Neuronal stem cell (in vitro differentiated cells): ENCODE measurements at regions not wholly inside any gene's neighbourhood (a gene's known extent, or its start where the extent isn't known, plus 50 kb on each side); places are given as distances from the start of the nearest gene placed in this dataset.

ENCODE experiments used
- DNase-seq: peaks from one replicate; pipeline ENCODE4 v3.0.0-alpha.2; 2013; ENCODE audit warnings: low spot score
- H2AFZ ChIP-seq: one replicate; pipeline ENCODE4 v1.6.1; 2013; ENCODE audit warnings: mild to moderate bottlenecking, low read length, inconsistent platforms
- H2AK5ac ChIP-seq: 2 replicates; pipeline ENCODE4 v1.6.1; 2013; ENCODE audit warnings: low read depth, mild to moderate bottlenecking, inconsistent platforms, low read length, moderate library complexity, mixed read lengths
- H2BK120ac ChIP-seq: 2 replicates; pipeline ENCODE4 v1.6.1; 2013; ENCODE audit warnings: low read depth, mild to moderate bottlenecking, inconsistent platforms, low read length, moderate library complexity, mixed read lengths
- H2BK12ac ChIP-seq: one replicate; pipeline ENCODE4 v1.6.1; 2013; ENCODE audit warnings: low read length, inconsistent platforms
- H2BK15ac ChIP-seq: 2 replicates; pipeline ENCODE4 v1.6.1; 2013; ENCODE audit warnings: mild to moderate bottlenecking, low read length, inconsistent platforms, mixed read lengths
- H2BK5ac ChIP-seq: one replicate; pipeline ENCODE4 v1.6.1; 2013; ENCODE audit warnings: inconsistent platforms, mild to moderate bottlenecking, low read length, moderate library complexity
- H3K14ac ChIP-seq: one replicate; pipeline ENCODE4 v1.6.1; 2013; ENCODE audit warnings: low read length, inconsistent platforms
- H3K18ac ChIP-seq: 2 replicates; pipeline ENCODE4 v1.6.1; 2013; ENCODE audit warnings: low read length, inconsistent platforms
- H3K23ac ChIP-seq: 2 replicates; pipeline ENCODE4 v1.6.1; 2013; ENCODE audit warnings: low read depth, mild to moderate bottlenecking, mixed read lengths, low read length, inconsistent platforms; ENCODE audit not compliant: poor library complexity
- H3K27ac ChIP-seq: replicated peaks from 3 replicates; pipeline ENCODE4 v1.5.1; 2013; ENCODE audit warnings: low read length, inconsistent platforms
- H3K27me3 ChIP-seq, 3 experiments: 2 replicates each; pipeline ENCODE4 v1.6.1; 2013; ENCODE audit warnings: low read length in 3 of 3, mild to moderate bottlenecking in 2 of 3, inconsistent platforms in 1 of 3, low read depth in 1 of 3, mixed read lengths in 1 of 3, moderate library complexity in 1 of 3; ENCODE audit not compliant: control insufficient read depth in 3 of 3, insufficient read depth in 3 of 3
- H3K36me3 ChIP-seq, 2 donors: replicated peaks in 1 of 2; 2 replicates each; pipeline ENCODE4 v1.6.1; 2013; ENCODE audit warnings: low read length in 2 of 2; ENCODE audit not compliant: control insufficient read depth in 2 of 2, insufficient read depth in 2 of 2
- H3K4ac ChIP-seq: 2 replicates; pipeline ENCODE4 v1.6.1; 2013; ENCODE audit warnings: inconsistent platforms, mild to moderate bottlenecking, low read length, moderate library complexity
- H3K4me1 ChIP-seq, 2 donors: 1 replicate in 1 of 2; 2 replicates in 1 of 2; pipeline ENCODE4 v1.6.1; 2013; ENCODE audit warnings: low read length in 2 of 2, low read depth in 1 of 2; ENCODE audit not compliant: control insufficient read depth in 2 of 2, insufficient read depth in 1 of 2
- H3K4me2 ChIP-seq: one replicate; pipeline ENCODE4 v1.6.1; 2013; ENCODE audit warnings: mild to moderate bottlenecking, low read length, inconsistent platforms; ENCODE audit not compliant: insufficient read depth, poor library complexity, severe bottlenecking
- H3K4me3 ChIP-seq, 2 donors: 2 replicates each; pipeline ENCODE4 v1.5.1; 2013; ENCODE audit warnings: low read length in 2 of 2, mild to moderate bottlenecking in 2 of 2, inconsistent platforms in 1 of 2, moderate library complexity in 1 of 2
- H3K79me1 ChIP-seq: one replicate; pipeline ENCODE4 v1.6.1; 2013; ENCODE audit warnings: low read depth, mild to moderate bottlenecking, inconsistent platforms, low read length, moderate library complexity
- H3K9ac ChIP-seq: one replicate; pipeline ENCODE4 v1.6.1; 2013; ENCODE audit warnings: mild to moderate bottlenecking, low read depth, low read length, inconsistent platforms; ENCODE audit not compliant: poor library complexity
- H3K9me3 ChIP-seq, 2 donors: replicated peaks in 1 of 2; 2 replicates each; pipeline versions ENCODE3 to v1.6.1; 2013; ENCODE audit warnings: low read length in 2 of 2, mild to moderate bottlenecking in 2 of 2, inconsistent platforms in 1 of 2, low read depth in 1 of 2, mixed read lengths in 1 of 2, moderate library complexity in 1 of 2; ENCODE audit not compliant: control insufficient read depth in 2 of 2, insufficient read depth in 1 of 2
- H4K8ac ChIP-seq: one replicate; pipeline ENCODE4 v1.6.1; 2013; ENCODE audit warnings: low read depth, mild to moderate bottlenecking, inconsistent platforms, low read length, moderate library complexity
- H4K91ac ChIP-seq: one replicate; pipeline ENCODE4 v1.6.1; 2013; ENCODE audit warnings: low read length, low read depth, mild to moderate bottlenecking, inconsistent platforms; ENCODE audit not compliant: poor library complexity
- WGBS, 2 donors: extraction: QIAGEN DNeasy Blood & Tissue Kit; methylation state at CpG; one replicate each; pipeline ENCODE4 v1.1.7; 2013; ENCODE audit warnings: missing lambda C conversion rate in 2 of 2, mixed read lengths in 1 of 2; ENCODE audit not compliant: insufficient read length in 2 of 2, insufficient replicate concordance in 1 of 2; ENCODE audit errors: extremely low coverage in 2 of 2; 5-methylcytosine and 5-hydroxymethylcytosine counted together

- H2BK5ac ChIP-seq = no peak overlapping the region
- H4K91ac ChIP-seq = no peak overlapping the region
- H2BK120ac ChIP-seq = no peak overlapping the region
- DNase-seq = no peak
- H3K14ac ChIP-seq = no peak overlapping the region
- no peak overlapping the region for H3K4me2 ChIP-seq
- H3K4ac ChIP-seq = no peak overlapping the region
- H2AK5ac ChIP-seq = no peak overlapping the region
- no peak overlapping the region for H3K4me3 ChIP-seq
- H4K8ac ChIP-seq = no peak overlapping the region
- H3K27me3 ChIP-seq = no peaks in the 10 kb centered on the region
- H3K27ac ChIP-seq = no peak overlapping the region
- no peak overlapping the region for H3K23ac ChIP-seq
- H3K9ac ChIP-seq = no peak overlapping the region
- no peak overlapping the region for H2BK12ac ChIP-seq
- WGBS, 2 donors = no CpG with 5 or more reads among the region's 7 CpGs
- no peaks in the 10 kb centered on the region for H3K36me3 ChIP-seq
- H2BK15ac ChIP-seq = no peak overlapping the region
- H3K18ac ChIP-seq = no peak overlapping the region
- no peaks in the 10 kb centered on the region for H3K79me1 ChIP-seq
- no peak overlapping the region for H2AFZ ChIP-seq
- no peaks in the 10 kb centered on the region for H3K4me1 ChIP-seq
- no peaks in the 10 kb centered on the region for H3K9me3 ChIP-seq
Measured at GRCh38 chr13:73250061-73250460, 191.3 kb downstream of the KLF5 start.

- Histone ChIP-seq H3K23ac (no peak overlapping the region), H3K4me2 (no peak overlapping the region), H3K14ac (no peak overlapping the region), H4K8ac (no peak overlapping the region), H3K4me3 (no peak overlapping the region), H2BK12ac (no peak overlapping the region), H2BK15ac (no peak overlapping the region), H2AK5ac (no peak overlapping the region), H3K9me3 (no peaks in the 10 kb centered on the region), H3K36me3 (no peaks in the 10 kb centered on the region), H2BK5ac (no peak overlapping the region), H3K27ac (no peak overlapping the region), H3K4ac (no peak overlapping the region), H2AFZ (no peak overlapping the region), H2BK120ac (no peak overlapping the region), H3K79me1 (no peaks in the 10 kb centered on the region), H3K27me3 (no peaks in the 10 kb centered on the region), H3K4me1 (no peaks in the 10 kb centered on the region), H3K18ac (no peak overlapping the region), H4K91ac (no peak overlapping the region), H3K9ac (no peak overlapping the region)
- WGBS, 2 donors = no CpG with 5 or more reads among the region's 7 CpGs
- no peak for DNase-seq
Measured at GRCh38 chr13:73248711-73249580, 190.1 kb downstream of the KLF5 start.

- no peak overlapping the region for H2BK15ac ChIP-seq
- H2BK12ac ChIP-seq = no peak overlapping the region
- no peak overlapping the region for H4K91ac ChIP-seq
- no CpG with 5 or more reads among the region's 3 CpGs for WGBS, 2 donors
- H2BK5ac ChIP-seq = no peak overlapping the region
- no peak overlapping the region for H3K4ac ChIP-seq
- no peak overlapping the region for H2BK120ac ChIP-seq
- no peak overlapping the region for H2AK5ac ChIP-seq
- no peak overlapping the region for H3K4me3 ChIP-seq
- no peak overlapping the region for H3K27ac ChIP-seq
- H3K27me3 ChIP-seq = no peaks in the 10 kb centered on the region
- H3K18ac ChIP-seq = no peak overlapping the region
- DNase-seq = no peak
- H4K8ac ChIP-seq = no peak overlapping the region
- no peak overlapping the region for H3K9ac ChIP-seq
- H3K4me2 ChIP-seq = no peak overlapping the region
- no peak overlapping the region for H2AFZ ChIP-seq
- no peak overlapping the region for H3K14ac ChIP-seq
- H3K9me3 ChIP-seq = no peaks in the 10 kb centered on the region
- H3K4me1 ChIP-seq = no peaks in the 10 kb centered on the region
- H3K36me3 ChIP-seq = no peaks in the 10 kb centered on the region
- no peaks in the 10 kb centered on the region for H3K79me1 ChIP-seq
- no peak overlapping the region for H3K23ac ChIP-seq
Measured at GRCh38 chr13:73248154-73248553, 189.3 kb downstream of the KLF5 start.

- no peaks in the 10 kb centered on the region for H3K4me1 ChIP-seq
Measured at GRCh38 chr13:73245246-73245645, 186.4 kb downstream of the KLF5 start.

More at GRCh38 chr13:73245246-73245645, 186.4 kb downstream of the KLF5 start:
- no peak overlapping the region for H3K4me3 ChIP-seq
- no peak overlapping the region for H3K23ac ChIP-seq
- H3K27ac ChIP-seq = no peak overlapping the region
- no peak overlapping the region for H4K8ac ChIP-seq
- H2AK5ac ChIP-seq = no peak overlapping the region
- H3K4ac ChIP-seq = no peak overlapping the region
- H4K91ac ChIP-seq = no peak overlapping the region
- no peaks in the 10 kb centered on the region for H3K9me3 ChIP-seq
- no peaks in the 10 kb centered on the region for H3K79me1 ChIP-seq
- DNase-seq = no peak
- no CpG with 5 or more reads among the region's 6 CpGs for WGBS, 2 donors
- H2AFZ ChIP-seq = no peak overlapping the region
- no peak overlapping the region for H2BK5ac ChIP-seq
- H3K36me3 ChIP-seq = no peaks in the 10 kb centered on the region
- no peak overlapping the region for H2BK15ac ChIP-seq
- H2BK12ac ChIP-seq = no peak overlapping the region
- H3K9ac ChIP-seq = no peak overlapping the region
- H3K4me2 ChIP-seq = no peak overlapping the region
- H2BK120ac ChIP-seq = no peak overlapping the region
- H3K18ac ChIP-seq = no peak overlapping the region
- no peaks in the 10 kb centered on the region for H3K27me3 ChIP-seq
- H3K14ac ChIP-seq = no peak overlapping the region
